Right cardiac atrium (tissue), 5 donors: ENCODE measurements at regions not wholly inside any gene's neighbourhood (a gene's known extent, or its start where the extent isn't known, plus 50 kb on each side); places are given as distances from the start of the nearest gene placed in this dataset.

ENCODE experiments used
- ATAC-seq, 2 donors: fragments of 200-7000 bp; cut with Tn5 transposase; one replicate each; pipeline versions ENCODE4 v1.8.0 to v1.9.1; 2020; ENCODE audit warnings: moderate library complexity in 2 of 2, mild to moderate bottlenecking in 1 of 2
- DNase-seq, 3 donors: peaks; one replicate each; pipeline ENCODE4 v3.0.0-alpha.2; 2020
- H3K27ac ChIP-seq: one replicate; pipeline ENCODE4 v1.5.1; 2013; ENCODE audit warnings: mild to moderate bottlenecking, low read length, control low read depth, moderate library complexity
- H3K27me3 ChIP-seq: one replicate; pipeline ENCODE4 v1.6.1; 2013; ENCODE audit not compliant: control insufficient read depth, insufficient read depth
- H3K4me1 ChIP-seq: one replicate; pipeline ENCODE4 v1.6.1; 2013; ENCODE audit warnings: low read length; ENCODE audit not compliant: control insufficient read depth, insufficient read depth
- H3K4me3 ChIP-seq: one replicate; pipeline ENCODE4 v1.5.1; 2013; ENCODE audit warnings: low read length, control low read depth
- H3K9me3 ChIP-seq: one replicate; pipeline ENCODE4 v1.6.1; 2013; ENCODE audit warnings: low read length; ENCODE audit not compliant: control insufficient read depth
- WGBS: extraction: QIAGEN DNeasy Blood & Tissue Kit; methylation state at CpG from one replicate; pipeline ENCODE4 v1.1.7; 2013; 5-methylcytosine and 5-hydroxymethylcytosine counted together
- intact Hi-C, 4 donors: fragments of 100-400 bp; cut with DNase I; formaldehyde crosslinking; loops; one replicate each; pipeline versions ENCODE4 v1.11.0 to v1.14.0; 2022 to 2023
- donor health status: healthy with polysubstance abuse.
- donor health status: DM: no; HTN: yes; CAD: no.
- donor health status: DM: no; HTN: no; CAD: no.
- donor health status: DM: no; HTN: yes; CAD: no; lungs with severe emphysema.
- donor health status: DM: yes; HTN: yes; CAD: no.

DNA sequence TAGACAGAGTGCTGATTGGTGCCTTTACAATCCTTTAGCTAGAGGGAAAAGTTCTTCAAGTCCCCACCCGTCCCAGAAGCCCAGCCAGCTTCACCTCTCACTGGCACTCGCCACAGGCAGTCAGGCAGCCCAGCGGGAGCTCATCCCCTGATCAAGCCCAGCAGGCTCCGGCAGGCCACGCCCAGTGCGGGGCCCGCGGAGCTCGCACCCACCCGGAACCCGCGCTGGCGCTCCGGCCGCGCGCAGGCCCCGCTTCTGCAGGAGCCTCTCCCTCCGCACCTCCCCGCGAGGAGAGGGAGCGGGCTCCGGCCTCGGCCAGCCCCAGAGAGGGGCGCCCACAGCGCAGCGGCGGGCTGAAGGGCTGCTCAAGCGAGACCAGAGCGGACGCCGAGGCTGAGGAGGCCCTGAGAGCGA lies 202.4 kb upstream of the PDGFD start:
- ATAC-seq (peak in 1 of 2 donors; percentile 41), DNase-seq (peak in 2 of 3 donors; percentile 26 to 35)
- Histone ChIP-seq H3K4me1 (no peaks in the 10 kb centered on the region), H3K27ac (no peak overlapping the region), H3K4me3 (no peak overlapping the region), H3K9me3 (no peaks in the 10 kb centered on the region), H3K27me3 (no peaks in the 10 kb centered on the region)
- WGBS = 90% methylated on average over 33 of the region's 33 CpGs
- intact Hi-C loops = no loop called here

DNA sequence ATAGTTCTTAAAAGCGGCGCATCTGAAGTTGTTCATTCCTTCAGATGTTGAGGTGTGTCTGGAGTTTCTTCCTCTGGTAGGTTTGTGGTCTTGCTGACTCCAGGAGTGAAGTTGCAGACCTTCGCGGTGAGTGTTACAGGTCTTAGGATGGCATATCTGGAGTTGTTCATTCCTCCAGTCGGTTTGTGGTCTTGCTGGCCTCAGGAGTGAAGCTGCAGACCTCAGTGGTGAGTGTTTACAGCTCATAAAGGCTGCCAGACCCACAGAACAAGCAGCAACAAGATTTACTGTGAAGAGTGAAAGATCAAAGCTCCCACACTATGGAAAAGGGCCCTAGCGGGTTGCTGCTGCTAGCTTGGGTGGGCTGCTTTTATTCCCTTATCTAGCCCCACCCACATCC lies 201.7 kb upstream of the PDGFD start:
- Histone ChIP-seq H3K27ac (no peak overlapping the region), H3K4me1 (no peaks in the 10 kb centered on the region), H3K27me3 (no peaks in the 10 kb centered on the region), H3K4me3 (no peak overlapping the region), H3K9me3 (no peaks in the 10 kb centered on the region)
- DNase-seq (no peak), ATAC-seq (no peak)
- intact Hi-C loops = no loop called here
- 92% methylated on average over 6 of the region's 6 CpGs for WGBS

DNA sequence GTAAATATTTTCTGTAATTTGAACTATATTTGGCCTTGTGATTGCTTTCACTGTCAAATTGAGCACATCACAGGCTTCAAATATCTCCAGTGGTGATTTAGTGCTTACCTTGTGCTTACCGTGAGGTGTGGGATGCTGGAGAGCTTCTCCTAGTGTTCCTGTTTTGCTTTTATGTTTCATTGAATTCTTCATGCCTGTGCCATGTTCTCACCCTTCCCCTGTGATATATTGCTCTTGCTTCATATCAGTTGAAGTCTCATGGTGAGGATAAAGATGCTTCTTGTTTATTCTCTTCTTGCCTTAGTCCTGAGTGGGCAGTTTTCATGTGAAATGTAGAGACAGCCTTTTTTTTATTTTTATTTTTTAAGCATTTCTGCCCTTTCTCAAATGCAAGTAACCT lies 198.0 kb upstream of the PDGFD start:
- H3K9me3 ChIP-seq = no peaks in the 10 kb centered on the region
- intact Hi-C loops = no loop called here
- no peak for ATAC-seq
- H3K27me3 ChIP-seq = no peaks in the 10 kb centered on the region
- no peak for DNase-seq
- 69% methylated on average over 1 of the region's 1 CpG for WGBS
- H3K4me1 ChIP-seq = no peaks in the 10 kb centered on the region
- no peak overlapping the region for H3K4me3 ChIP-seq
- H3K27ac ChIP-seq = no peak overlapping the region

DNA sequence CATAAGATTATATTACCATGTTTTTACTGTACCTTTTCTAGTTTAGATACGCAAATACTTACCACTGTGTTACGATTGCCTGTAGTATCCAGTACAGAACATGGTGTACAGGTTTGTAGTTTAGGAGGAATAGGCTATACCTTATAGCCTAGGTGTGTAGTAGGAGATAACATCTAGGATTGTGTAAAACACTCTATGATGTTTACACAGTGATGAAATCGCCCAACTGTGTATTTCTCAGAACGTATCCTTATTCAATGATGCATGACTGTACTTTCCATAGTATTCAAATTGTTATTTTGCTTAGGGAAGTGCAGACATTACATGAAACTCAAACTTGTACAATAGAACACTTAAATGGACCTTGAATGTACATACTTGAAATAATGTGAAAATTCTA lies 188.1 kb upstream of the PDGFD start:
- ATAC-seq (no peak), DNase-seq (no peak)
- Histone ChIP-seq H3K4me1 (no peaks in the 10 kb centered on the region), H3K27me3 (no peaks in the 10 kb centered on the region), H3K4me3 (no peak overlapping the region), H3K9me3 (no peaks in the 10 kb centered on the region), H3K27ac (no peak overlapping the region)
- intact Hi-C loops = no loop called here
- WGBS = 92% methylated on average over 4 of the region's 4 CpGs

DNA sequence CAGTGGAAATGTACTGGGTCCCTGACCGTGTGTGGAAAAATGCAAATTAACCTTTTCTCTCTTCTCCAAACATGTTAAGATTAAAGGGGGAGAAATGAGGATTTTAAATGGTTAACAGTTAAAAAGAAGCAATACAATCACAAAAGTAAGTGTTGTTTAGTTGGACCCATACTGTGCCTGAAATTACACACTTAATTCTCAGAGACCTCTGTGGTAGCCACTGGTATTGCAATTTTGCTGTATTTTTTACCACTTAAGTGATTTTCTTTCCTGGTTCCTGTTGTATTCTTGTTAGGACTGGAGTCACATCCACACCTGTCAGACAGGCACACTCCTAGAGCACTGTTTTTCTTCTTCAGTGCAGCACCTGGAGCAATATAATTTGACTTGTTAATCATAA lies 179.6 kb upstream of the PDGFD start:
- Histone ChIP-seq H3K27ac (no peak overlapping the region), H3K9me3 (no peaks in the 10 kb centered on the region), H3K4me3 (no peak overlapping the region), H3K4me1 (no peaks in the 10 kb centered on the region), H3K27me3 (no peaks in the 10 kb centered on the region)
- DNase-seq (no peak), ATAC-seq (no peak)
- intact Hi-C loops = no loop called here
- WGBS = 91% methylated on average over 1 of the region's 1 CpG

DNA sequence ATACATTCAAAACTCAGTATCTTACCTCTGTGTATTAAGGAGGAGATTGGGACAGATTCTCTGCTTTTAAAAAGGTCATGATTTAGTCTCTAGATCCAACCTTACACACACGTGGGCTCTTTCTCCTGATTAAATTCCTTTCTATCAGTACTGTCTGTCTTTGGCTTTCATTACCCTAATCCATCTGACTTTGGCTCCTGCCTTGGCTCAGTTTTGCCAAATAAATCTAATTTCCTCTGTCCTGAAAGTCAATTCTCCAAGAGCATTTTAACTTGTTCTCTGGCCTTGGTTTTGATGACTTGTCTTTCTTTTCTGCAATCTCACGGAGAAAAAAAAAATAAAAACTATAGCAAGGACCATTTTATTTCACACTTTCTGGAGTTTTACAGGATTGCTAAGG lies 176.6 kb upstream of the PDGFD start:
- 41% methylated on average over 2 of the region's 2 CpGs for WGBS
- no peaks in the 10 kb centered on the region for H3K27me3 ChIP-seq
- intact Hi-C loops = no loop called here
- no peak overlapping the region for H3K27ac ChIP-seq
- H3K4me3 ChIP-seq = no peak overlapping the region
- ATAC-seq (no peak), DNase-seq (no peak)
- H3K4me1 ChIP-seq = no peaks in the 10 kb centered on the region
- no peaks in the 10 kb centered on the region for H3K9me3 ChIP-seq

DNA sequence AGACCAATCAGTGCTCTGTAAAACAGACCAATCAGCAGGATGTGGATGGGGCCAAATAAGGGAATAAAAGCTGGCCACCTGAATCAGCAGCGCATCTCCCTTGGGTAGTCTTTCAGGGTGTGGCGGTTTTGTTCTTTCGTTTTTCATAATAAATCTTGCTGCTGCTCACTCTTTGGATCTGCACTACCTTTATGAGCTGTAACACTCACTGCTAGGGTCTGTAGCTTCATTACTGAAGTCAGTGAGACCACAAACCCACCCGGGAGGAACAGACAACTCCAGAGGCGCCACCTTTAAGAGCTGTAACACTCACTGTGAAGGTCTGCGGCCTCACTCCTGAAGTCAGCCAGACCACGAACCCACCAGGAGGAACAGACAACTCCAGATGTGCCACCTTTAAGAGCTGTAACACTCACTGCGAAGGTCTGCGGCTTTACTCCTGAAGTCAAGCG lies 175.5 kb upstream of the PDGFD start:
- intact Hi-C loops = no loop called here
- no peak overlapping the region for H3K4me3 ChIP-seq
- H3K4me1 ChIP-seq = no peaks in the 10 kb centered on the region
- WGBS = 95% methylated on average over 10 of the region's 10 CpGs
- no peaks in the 10 kb centered on the region for H3K9me3 ChIP-seq
- H3K27me3 ChIP-seq = no peaks in the 10 kb centered on the region
- no peak overlapping the region for H3K27ac ChIP-seq
- DNase-seq (no peak), ATAC-seq (no peak)

DNA sequence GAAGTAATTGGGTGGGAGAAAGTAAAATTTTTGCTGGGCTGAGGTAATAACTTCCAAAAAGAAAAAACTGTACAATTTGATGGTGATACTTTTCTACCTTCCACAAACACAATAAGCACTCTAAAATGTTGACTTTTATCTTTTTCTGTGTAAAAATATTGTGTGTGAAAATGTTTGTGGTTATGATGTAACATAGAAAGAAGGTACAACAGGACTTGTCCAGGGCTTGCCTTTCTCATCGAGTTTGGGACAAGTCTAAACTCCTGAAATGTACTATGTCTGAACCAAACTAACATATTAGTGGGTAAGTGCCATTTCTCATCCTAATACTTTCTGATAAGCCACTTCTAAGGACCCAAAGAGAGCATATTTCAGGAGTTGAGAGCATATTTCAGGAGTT lies 174.2 kb upstream of the PDGFD start:
- Histone ChIP-seq H3K27ac (no peak overlapping the region), H3K4me1 (no peaks in the 10 kb centered on the region), H3K4me3 (no peak overlapping the region), H3K27me3 (no peaks in the 10 kb centered on the region), H3K9me3 (no peaks in the 10 kb centered on the region)
- no peak for ATAC-seq
- intact Hi-C loops = no loop called here
- 91% methylated on average over 1 of the region's 1 CpG for WGBS
- no peak for DNase-seq

DNA sequence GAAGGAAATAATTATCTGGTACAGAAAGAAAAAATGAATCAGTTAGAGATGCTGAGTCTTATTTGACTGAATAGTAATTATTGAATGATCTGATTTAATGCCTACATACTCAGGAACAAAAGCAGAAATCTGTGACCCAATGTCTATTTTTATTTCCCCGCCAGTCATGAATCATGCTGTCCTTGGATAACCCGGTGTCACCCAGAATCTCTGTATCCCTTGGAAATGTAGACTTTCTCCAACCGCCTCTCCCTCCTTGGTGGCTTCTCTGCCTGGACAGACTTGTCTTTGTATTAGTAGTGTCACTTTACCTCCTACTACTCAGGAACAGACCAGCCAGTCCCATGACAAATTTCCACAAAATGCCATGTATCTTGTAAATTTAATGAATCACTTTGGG lies 173.3 kb upstream of the PDGFD start:
- H3K27me3 ChIP-seq = no peaks in the 10 kb centered on the region
- H3K4me3 ChIP-seq = no peak overlapping the region
- 78% methylated on average over 3 of the region's 3 CpGs for WGBS
- H3K27ac ChIP-seq = no peak overlapping the region
- H3K4me1 ChIP-seq = no peaks in the 10 kb centered on the region
- no peak for DNase-seq
- intact Hi-C loops = no loop called here
- no peaks in the 10 kb centered on the region for H3K9me3 ChIP-seq
- no peak for ATAC-seq

DNA sequence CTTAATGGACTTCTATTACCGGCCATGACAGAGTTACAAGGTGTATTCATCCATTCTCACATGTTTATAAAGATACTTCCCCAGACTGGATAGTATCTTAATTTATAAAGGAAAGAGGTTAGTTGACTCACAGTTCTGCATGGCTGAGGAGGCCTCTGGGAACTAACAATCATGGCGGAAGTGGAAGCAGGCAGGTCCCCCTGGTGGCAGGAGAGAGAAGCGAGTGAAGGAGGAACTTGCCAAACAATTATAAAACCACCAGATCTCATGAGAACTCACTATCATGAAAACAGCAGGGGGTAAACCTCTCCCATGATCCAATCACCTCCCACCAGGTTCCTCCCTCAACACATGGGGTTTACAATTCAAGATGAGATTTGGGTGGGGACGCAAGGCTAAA lies 170.0 kb upstream of the PDGFD start:
- no peak overlapping the region for H3K4me3 ChIP-seq
- 92% methylated on average over 4 of the region's 4 CpGs for WGBS
- DNase-seq (no peak), ATAC-seq (no peak)
- intact Hi-C loops = no loop called here
- no peaks in the 10 kb centered on the region for H3K4me1 ChIP-seq
- H3K27ac ChIP-seq = no peak overlapping the region
- H3K9me3 ChIP-seq = no peaks in the 10 kb centered on the region
- H3K27me3 ChIP-seq = no peaks in the 10 kb centered on the region

DNA sequence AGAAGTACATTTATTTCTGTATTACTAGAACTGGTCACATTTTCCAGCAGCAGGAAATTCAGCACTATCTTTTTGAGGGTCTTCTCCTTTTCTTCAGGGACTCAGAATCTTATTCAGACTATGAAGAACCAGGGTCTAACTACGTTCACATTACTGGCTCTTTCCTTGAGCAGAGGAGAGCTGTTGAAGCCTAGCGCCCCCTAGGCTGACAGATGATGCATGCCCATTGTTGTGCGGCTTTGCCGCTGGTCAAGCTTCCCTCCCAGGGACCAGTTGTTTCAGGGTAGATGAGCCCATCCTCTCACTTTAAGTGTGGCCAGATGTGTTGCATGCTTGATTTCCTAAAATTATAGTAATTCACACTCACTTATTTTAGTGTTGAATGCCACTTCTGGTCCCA lies 168.2 kb upstream of the PDGFD start:
- no peaks in the 10 kb centered on the region for H3K4me1 ChIP-seq
- DNase-seq = peak in 1 of 3 donors; percentile 34
- H3K27ac ChIP-seq = no peak overlapping the region
- H3K9me3 ChIP-seq = no peaks in the 10 kb centered on the region
- intact Hi-C loops = no loop called here
- 35% methylated on average over 4 of the region's 4 CpGs for WGBS
- ATAC-seq = no peak
- no peaks in the 10 kb centered on the region for H3K27me3 ChIP-seq
- H3K4me3 ChIP-seq = no peak overlapping the region

DNA sequence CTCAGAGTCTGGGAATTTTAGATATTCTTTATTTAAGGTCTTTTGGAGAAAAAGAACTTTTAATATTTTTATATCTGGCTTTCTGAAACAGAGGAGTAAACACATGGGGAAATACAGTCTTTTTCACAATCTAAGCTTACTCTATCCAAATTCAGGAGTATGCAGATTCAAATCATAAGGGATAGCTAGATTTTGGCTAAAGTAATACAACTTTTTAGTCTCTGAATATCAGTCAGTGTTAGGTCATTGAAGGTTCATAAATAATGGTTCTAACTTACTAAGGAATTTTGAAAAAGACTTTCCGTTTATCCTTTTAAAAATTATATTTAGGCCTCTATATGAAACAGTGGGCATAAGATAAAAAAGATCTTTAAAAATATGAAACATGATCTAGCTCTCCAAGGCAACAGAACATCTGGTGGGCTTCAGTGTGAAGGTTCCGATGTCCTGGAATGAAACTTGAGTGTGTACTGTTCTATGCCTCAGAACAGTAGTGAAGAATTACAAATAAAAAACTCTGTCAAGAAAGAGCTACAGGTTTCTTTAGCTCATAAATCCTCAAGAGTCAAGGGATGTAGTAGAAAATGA lies 165.2 kb upstream of the PDGFD start:
- H3K27me3 ChIP-seq = no peaks in the 10 kb centered on the region
- 61% methylated on average over 2 of the region's 2 CpGs for WGBS
- H3K4me3 ChIP-seq = no peak overlapping the region
- H3K9me3 ChIP-seq = no peaks in the 10 kb centered on the region
- no peaks in the 10 kb centered on the region for H3K4me1 ChIP-seq
- no peak overlapping the region for H3K27ac ChIP-seq
- ATAC-seq = peak in 1 of 2 donors; percentile 48
- DNase-seq = no peak
- intact Hi-C loops = no loop called here
